NCI-H146 (cell line): ENCODE measurements at regions not wholly inside any gene's neighbourhood (a gene's known extent, or its start where the extent isn't known, plus 50 kb on each side); places are given as distances from the start of the nearest gene placed in this dataset.
"Not testable (repeated sequence)": the region's sequence is repeated elsewhere in the genome, so short reads cannot be mapped to it uniquely, and the experiment has no call there.

ENCODE experiments used
- DNase-seq: peaks from one replicate; lab custom pipeline; 2025; lab: John Stamatoyannopoulos, UW

DNA sequence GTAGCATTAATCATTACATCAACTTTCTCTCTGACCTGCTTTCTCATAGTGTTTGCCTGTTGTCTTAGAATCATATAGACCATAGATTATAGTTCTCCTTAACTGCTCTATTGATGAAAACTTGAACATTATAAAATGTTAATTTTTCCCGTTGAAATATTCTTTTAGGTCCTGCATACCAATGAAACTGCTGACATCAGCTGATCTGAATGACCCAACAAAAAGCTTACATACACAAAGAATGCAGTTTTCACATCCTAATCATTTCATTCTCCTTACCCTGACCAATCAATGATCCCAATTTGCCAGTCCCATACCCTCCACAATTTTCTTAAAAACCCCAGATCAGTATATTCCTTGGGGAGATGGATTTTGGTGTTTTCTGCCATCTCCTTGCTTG, 302.9 kb upstream of the MBL2 start:
- no peak for DNase-seq

DNA sequence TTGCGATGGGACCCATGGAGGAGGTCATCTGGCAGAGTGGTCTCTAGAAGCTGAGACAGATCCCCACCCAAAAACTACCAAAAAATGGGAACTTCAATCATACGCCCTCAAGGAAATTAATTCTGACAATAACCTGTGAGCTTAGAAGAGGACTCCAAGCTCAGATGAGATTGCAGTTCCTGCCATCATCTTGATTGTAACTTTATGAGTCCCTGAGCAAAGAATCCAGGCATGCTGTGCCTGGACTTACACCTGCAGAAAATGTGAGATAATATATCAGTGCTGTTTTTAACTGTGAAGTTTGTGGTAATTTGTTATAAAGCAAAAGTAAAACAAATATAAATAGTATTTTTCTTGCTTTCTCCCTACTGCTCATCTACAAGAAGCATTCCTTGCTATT, 299.6 kb upstream of the MBL2 start:
- DNase-seq: no peak

GRCh38 chr10:53071505-53072125, 299.0 kb upstream of the MBL2 start:
- no peak for DNase-seq

DNA sequence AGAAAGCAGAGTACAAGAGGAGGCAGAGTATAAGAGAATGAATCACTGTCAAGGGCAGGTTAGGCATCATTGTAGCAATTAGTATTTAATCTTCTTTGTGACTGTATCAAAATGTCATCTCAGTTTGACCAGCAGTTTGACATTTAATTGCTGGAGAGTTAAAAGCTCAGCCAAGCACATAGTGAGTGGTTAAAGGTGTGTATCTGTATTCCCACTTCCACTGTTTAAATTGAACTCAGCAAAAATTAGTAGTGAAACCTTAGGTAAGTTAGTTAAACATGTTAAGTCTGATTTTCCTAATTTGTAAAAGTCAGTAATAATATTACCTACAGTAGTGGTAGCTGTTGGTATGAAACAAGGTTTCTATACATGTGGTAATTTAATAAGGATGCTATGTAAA, 296.4 kb upstream of the MBL2 start:
- DNase-seq: no peak

GRCh38 chr10:53064614-53065013, 292.0 kb upstream of the MBL2 start:
- DNase-seq: no peak

DNA sequence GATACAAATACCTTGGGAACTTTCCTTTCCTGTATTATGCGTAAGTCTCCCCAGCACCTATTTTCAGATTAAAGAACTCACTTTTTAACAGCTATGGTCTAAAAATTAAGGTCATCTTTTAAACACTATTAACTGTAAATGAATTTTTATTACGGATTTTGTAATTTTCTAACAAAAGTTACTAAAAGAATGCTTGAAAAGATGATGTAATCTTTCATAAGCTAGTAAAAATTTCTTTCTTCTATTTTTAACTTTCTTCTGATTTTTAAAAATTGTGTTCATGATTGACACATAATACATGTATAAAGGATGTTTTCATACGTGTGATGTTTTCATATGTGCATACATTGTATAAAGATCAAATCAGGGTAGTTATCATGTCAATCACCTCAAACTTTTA, 291.2 kb upstream of the MBL2 start:
- DNase-seq: no peak

GRCh38 chr10:53052521-53053164, 280.1 kb upstream of the MBL2 start:
- no peak for DNase-seq

GRCh38 chr10:53045315-53045714, 272.7 kb upstream of the MBL2 start:
- DNase-seq: peak; percentile 39

GRCh38 chr10:53035823-53036222, 263.2 kb upstream of the MBL2 start:
- not testable (repeated sequence) for DNase-seq

DNA sequence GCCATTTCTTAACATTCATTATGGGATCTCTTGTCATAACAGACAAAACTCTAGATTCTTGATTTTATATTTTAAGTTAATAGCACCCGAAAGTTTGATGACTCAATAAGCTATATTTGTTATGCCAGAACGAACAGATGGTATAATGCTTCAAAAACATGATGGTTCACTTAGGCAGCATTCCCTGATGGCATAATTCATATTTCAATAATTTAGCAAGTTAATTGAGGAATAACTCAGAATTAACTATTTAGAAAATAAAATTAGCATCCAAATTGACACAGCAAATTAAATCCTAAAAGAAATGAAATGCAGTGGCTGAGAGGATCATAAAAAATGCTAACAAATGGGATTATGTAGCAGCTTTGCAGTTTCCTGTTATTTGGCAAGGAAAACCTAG, 260.8 kb upstream of the MBL2 start:
- DNase-seq: no peak

GRCh38 chr10:53029872-53030849, 257.6 kb upstream of the MBL2 start:
- not testable (repeated sequence) for DNase-seq

DNA sequence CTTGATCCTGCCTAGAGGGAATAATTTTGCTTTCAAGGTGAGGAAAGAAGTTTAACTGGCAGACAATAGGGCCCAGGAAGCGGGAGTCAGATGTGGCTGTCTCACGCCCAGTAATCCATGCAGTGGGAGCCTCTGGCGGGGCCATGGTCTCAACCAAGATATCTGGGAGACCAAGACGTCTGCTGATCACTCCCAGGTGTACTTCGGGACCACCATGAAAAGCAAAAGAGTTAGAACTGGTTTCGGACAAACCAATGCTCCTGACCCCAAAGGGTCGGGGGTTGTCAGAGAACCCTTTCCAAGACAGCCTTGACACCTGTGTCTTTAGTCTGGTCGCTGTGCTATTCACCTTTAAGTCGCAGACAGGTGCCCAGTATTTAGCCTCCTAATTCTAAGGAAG, 256.9 kb upstream of the MBL2 start:
- no peak for DNase-seq

- DNase-seq: not testable (repeated sequence)
Observed at GRCh38 chr10:53025765-53026164, 253.2 kb upstream of the MBL2 start.

DNA sequence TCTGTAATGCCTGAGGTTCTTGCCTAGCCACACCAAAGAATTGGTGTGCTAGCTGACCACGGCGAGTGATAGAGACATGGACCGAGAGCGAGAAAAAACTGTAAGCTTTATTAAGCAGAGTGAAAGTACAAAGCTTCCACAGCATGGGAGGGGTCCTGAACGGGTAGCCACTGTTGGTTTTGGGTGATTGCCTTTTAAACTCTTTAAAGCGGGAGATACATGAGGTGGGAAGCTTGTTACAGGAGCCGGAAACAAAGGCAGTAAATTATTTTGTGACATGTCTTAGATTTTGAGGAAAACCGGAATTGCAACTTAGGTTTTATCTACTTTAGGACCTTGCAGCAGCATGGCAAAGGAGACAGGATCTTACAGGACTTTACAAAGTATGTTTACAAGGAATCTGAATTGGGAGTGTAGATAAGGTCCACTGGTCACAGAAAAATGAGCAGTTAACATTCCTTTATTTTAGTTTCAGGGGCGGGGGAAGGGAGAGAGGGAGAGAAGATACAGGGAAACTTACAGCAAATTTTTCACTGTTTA, 252.7 kb upstream of the MBL2 start:
- DNase-seq: no peak

- DNase-seq: no peak
Observed at GRCh38 chr10:53023411-53023810, 250.8 kb upstream of the MBL2 start.

GRCh38 chr10:53022611-53023088, 250.1 kb upstream of the MBL2 start:
- no peak for DNase-seq

DNA sequence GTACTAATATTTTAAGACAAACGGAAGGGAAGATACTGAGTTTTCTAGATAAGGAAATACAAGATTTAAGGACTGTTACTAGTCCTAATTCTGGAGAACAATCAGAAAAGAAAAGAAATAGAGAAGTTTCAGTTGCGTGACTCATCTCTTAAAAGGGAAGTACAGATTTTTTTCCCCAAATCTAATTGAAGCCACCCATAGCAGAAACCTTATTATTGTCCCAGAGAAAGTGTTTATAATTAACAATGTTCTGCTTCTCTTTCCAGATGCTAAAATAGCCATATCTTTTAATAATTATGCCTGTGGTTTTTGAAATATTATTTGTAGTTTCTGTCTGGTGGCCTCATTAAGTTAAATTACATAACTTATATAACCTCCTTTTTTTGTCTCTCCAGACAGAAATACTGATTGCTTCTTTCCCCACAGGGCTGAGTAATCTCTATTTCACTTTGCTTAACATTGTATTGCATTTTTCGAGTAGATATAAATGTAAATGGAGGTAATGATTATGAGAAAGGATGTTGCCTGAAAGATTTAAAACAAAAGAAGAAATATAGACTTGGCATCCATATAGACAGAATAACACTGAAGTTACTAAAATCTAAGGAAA, 240.7 kb upstream of the MBL2 start:
- no peak for DNase-seq

DNA sequence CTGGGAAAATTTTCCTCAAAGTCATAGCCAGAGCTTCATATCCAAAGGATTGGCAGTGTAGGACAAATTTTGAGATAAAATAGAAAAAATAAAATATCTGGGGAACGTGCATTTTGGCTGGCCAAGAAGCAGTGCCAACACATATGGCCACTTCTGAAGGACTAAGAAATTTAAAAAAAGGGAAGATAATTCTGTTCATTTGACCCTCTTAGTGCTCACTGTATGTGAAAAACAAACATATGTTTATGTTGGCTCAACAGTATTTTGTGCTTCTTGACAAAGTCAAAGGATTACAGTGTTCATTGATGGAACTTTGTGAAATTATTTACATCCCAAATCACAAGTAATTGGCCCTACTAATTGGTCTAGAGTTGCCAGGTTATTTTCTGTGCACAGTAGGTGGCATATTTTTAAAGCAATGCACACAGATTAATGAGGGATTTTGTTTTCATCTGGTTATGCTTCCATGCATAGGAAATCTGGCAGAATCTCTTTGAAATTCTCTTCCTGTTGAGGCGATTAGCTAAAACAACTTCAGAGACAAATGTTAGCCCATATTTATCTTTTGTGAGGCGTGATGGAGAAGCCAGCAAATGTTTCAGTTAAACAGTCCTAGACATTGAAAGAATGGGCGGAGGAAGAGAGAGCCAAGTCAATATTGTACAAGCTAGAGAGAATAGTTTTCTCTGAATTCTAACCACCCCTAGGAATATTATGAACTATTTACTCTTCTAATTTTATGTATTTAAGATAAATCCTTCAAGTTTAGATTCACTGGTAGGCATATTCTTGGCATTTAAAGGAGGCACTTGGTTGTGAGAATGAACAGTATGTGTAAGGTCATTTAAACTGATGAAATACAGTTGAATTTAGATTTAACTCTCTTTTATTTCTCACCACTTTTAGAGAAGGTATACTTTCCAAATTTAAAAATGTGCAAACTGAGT, 237.7 kb upstream of the MBL2 start:
- peak; percentile 52 for DNase-seq

DNA sequence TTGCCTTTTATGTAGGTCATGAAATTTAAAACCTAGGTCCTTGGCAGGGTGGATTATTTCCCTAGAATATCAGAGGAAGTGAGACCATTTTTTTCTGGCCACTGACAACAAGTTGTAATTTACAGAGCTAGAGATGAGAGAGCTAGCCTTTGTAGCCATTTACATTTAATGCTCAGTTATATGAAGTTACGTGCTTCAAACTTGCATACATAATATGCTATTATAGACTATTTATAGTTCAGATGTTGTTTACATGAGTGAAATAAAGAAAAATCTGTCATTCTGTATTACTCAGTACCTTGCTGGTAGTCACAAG, 234.9 kb upstream of the MBL2 start:
- DNase-seq: no peak

- peak; percentile 34 for DNase-seq
Observed at GRCh38 chr10:53006663-53007526, 234.3 kb upstream of the MBL2 start.
